ENCODE measurements at regions not wholly inside any gene's neighbourhood (a gene's known extent, or its start where the extent isn't known, plus 50 kb on each side); places are given as distances from the start of the nearest gene placed in this dataset.

DNA sequence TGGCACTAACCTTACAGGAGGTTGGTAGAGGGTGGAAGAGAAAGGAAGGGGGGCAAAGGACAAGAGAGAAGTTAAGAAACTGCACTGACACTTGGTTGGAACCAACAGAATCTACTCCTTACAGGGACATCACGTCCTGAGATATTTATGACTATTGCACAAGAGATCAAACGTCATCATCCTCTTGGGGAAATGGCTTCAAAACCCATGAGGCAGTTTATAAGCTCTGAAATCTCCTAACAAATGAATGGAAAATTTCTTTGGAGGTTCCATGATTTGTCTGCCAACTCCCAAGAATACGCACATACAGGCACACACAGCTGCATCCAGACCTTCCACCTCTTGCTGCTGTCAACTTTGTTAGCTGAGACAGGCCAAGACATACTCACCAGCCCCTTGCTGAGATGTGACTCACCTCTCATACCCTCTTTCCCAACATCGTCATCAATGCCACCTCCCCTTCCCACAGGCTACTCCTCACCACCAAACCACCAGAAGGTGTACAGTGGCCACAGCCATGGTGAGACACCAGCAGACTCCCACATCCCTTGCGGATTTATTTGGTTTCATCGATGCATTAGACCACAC is 135.5 kb downstream of the SETD4 start:
- TF ChIP-seq POLR2AphosphoS5 (IDR thresholded peaks at IDR 0.05; ENCODE audit: low read depth, low read length): no peak
- no peak for TF ChIP-seq POLR2A (IDR thresholded peaks at IDR 0.05; ENCODE audit: low read depth, low read length)

Data from GM12892 (cell line).